ENCODE measurements at regions not wholly inside any gene's neighbourhood (a gene's known extent, or its start where the extent isn't known, plus 50 kb on each side); places are given as distances from the start of the nearest gene placed in this dataset.
"Not testable (repeated sequence)": the region's sequence is repeated elsewhere in the genome, so short reads cannot be mapped to it uniquely, and the experiment has no call there.

DNA sequence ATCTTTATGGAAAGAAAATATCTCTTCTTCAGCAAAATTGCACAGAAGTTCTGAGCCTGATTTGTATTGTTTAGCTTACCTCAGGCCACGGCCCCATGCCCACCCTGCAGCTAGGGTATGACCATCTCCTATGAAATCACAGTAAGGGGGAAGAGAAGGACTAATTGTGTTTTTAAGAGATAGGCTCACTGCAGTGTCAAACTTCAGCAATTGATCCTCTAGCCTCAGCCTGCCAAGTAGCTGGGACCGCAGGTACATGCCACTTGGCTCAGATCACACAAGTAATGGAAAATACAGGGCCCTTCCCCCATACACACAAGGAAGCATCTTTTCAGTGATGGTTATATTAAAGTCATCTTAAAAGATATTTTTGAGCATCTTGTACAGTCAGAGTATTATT, 60.0 kb downstream of the DMAC1 start:
- no peak for FAIRE-seq
- no peak for DNase-seq (ENCODE audit: insufficient read length, low spot score)

DNA sequence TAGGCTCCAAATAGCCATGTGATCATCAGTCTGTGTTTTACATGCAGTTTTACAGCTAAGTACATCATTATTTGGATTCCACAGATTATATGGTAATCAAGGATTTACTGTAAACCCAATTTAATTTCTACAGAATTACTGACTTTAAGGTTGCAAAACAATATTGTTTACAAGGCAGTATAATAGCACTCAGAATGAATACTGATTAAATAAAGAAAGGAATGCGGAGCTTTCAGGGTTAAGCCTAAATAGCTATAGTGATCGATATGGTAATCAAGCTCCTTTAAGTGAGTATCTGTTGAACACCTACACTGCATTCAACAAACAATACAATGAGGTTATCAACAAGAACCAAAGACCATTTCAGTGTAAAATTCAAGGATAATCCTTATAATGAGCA, 64.3 kb downstream of the DMAC1 start:
- FAIRE-seq (no peak), DNase-seq (ENCODE audit: insufficient read length, low spot score) (no peak)

DNA sequence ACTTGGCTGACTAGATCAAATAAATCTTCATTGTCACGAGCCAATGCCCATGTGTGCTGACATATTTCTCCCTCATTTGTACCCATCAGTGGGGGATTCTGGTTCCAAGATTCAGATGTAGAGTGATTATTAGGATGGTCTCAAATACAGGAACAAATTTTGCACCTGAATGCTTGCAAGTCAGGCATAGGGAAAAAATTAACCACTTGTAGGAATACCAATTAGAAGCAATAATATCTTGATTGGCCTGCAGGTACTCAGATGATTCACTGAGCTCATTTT, 69.5 kb downstream of the DMAC1 start:
- DNase-seq (ENCODE audit: insufficient read length, low spot score) (no peak), FAIRE-seq (no peak)

DNA sequence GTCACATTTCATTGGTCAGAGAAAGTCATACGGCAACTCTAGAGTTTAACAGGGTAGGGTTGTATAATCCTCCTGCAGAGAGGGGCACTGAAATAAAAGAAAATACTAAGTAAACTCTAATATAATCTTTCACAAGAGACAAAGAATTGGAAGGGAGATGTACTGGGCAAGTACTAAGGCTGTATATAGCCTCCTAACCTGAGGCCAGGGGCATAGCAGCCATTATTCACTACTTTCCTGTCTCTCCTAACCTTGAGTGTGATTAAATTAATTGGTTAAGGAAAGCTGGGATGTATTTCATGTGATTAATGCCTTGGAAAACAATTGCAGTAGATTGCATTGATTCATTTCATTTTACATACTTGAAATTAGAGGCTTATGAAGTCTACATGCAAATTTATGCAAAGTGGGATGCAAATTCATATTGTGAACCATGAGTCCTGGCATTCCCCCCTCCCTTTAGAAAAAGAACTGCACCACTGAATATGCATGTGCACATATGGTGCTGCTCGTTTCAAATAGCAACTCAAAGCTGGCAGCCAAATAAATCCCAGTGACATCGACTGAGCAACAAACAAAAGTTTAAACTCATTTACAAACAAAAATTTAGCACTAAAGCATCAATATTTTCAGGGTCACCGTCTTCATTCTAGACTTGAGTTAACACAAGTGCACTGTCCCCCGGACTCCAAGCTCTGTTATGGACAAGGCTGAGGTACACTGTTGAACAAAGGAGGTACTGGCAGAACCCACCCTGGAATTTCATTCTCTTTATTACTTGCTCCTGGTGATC, 70.0 kb downstream of the DMAC1 start:
- FAIRE-seq, result no peak
- no peak for DNase-seq (ENCODE audit: insufficient read length, low spot score)

DNA sequence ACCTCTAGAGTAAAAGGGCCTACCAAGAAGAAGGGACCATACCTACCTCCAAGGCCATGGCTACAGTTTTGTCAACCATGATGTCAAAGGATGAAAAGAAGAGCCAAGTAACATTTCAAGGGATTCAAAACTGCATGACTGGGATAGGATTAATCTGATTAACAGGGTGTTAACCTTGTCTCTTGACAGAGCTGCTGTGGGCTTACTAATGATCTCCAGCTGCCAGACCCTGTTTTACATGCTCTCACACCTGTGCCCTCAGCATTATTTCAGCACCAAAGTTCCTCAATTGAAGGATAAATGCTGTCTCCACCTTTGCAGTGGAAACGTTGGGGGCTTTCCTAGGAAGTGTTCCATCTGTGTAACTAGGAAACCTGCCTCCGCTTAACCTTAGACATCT, 78.3 kb downstream of the DMAC1 start:
- DNase-seq (ENCODE audit: insufficient read length, low spot score), result no peak
- no peak for FAIRE-seq

DNA sequence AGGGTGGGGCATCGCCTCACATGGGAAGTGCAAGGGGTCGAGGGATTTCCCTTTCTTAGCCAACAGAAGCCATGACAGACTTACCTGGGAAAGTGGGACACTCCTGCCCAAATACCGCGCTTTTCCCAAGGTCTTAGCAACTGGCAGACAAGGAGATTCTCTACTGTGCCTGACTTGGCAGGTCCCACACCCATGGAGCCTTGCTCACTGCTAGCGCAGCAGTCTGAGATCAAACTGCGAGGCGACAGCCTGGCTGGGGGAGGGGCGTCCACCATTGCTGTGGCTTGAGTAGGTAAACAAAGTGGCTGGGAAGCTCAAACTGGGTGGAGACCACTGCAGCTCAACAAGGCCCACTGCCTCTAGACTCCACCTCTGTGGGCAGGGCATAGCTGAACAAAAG, 86.5 kb downstream of the DMAC1 start:
- DNase-seq (ENCODE audit: insufficient read length, low spot score); FAIRE-seq: not testable (repeated sequence)

DNA sequence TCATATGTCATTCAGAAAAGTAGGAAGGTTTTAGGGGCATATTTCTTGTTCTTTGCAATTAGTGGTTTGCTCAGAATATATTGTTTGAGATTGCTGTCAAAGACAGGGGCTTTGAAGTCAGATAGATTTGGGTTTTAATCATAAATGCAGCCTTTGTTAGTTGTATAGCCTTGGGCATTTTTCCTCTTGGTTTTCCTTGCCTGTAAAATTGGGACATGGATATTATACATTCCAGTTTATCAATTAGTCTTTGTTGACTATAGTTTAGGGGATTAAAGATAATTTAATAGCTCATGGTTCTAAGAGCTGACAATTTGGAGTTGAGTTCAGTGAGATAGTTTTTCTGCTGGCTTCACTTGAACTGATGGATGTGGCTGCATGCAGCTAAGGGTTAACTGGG, 88.9 kb downstream of the DMAC1 start:
- no peak for FAIRE-seq

DNA sequence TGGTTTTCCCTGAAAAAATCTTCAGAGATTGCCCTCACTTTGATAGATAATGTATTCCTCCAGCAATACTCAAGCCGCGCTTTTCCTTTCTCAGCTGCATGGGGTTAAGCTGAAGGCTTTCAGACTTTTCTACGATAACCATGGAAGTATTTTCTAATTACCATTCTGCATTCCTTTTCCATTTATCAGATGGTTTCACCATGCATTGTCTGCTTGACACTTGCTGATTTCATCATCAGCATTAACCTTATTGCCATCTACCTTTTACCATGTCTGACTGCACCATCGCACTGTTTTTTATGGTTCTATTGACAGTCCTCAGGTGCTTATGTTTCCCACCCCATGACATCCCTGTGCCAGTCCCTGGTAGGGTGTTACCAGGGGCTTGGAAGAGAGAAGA, 91.6 kb downstream of the DMAC1 start:
- FAIRE-seq (no peak), DNase-seq (ENCODE audit: insufficient read length, low spot score) (no peak)

More for the DNA sequence above, 88.9 kb downstream of the DMAC1 start:
- DNase-seq (ENCODE audit: insufficient read length, low spot score), result no peak

DNA sequence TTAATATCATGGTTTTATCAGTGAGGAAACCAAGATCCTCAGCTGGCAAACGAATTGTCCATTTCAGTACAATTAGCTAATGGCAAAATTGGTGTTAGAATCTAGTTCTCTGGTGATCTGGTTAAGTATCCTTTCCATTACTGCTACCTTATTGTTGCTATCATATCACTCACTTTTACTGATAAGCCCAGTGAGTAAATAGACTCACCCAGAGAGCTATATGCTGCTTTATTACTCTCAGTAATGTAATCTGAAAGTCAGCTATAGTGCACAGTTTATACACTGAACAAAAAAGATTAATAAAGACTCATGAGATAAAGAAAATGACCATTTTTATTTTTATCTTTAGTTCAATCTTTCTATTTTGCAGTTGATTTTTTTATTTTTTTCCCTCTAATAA, 95.0 kb downstream of the DMAC1 start:
- DNase-seq (ENCODE audit: insufficient read length, low spot score) (no peak), FAIRE-seq (no peak)

DNA sequence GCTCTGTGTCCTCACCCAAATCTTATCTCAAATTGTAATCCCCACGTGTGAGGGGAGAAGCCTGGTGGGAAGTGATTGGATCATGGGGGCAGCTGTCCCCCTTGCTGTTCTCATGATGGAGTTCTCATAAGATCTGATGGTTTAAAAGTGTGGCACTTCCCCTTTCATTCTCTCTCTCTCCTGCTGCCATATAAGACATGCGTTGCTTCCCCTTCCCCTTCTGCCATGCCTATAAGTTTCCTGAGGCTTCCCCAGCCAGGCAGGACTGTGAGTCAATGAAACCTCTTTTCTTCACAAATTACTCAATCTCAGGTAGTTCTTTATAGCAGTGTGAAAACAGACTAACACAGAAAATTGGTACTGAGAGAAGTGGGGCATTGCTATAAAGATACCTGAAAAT, 107.7 kb downstream of the DMAC1 start:
- DNase-seq (ENCODE audit: insufficient read length, low spot score) (no peak), FAIRE-seq (no peak)

DNA sequence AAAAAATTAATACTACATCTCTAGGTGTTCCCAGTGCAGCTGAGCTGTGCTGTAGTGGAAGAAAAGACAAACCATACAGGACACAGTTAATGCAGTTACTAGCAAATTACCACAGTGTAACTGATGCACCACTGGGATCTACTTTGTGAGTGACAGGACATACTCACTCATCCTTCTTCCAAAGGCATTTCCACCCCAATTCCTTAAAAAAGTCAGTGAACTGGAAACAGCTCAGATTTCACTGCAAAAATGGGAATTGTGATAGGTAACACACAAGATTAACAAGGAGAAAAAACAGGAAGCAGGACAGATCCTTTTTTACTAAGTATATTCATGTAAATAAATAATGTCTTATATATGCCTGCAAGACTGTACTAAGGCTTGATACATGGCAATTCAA, 109.6 kb downstream of the DMAC1 start:
- no peak for DNase-seq (ENCODE audit: insufficient read length, low spot score)
- no peak for FAIRE-seq

DNA sequence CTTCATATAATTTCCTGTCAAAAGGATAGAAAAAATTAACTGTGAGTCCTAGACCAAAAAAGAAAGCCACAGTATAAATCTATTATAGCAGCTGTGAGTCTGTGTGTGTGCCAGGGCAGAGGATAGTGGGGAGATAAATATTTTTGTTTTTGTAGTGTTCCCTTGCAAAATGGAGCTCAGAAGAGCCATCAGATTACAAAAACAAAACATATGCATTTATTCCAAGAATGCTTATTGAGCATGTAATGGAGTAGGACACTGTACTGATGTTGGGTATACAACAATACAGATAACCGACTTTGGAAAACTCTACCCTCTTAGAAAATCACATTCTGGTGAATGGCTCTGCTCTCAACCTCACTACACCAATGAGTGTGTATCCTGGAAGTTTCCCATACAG, 111.0 kb downstream of the DMAC1 start:
- no peak for DNase-seq (ENCODE audit: insufficient read length, low spot score)
- FAIRE-seq, result no peak

DNA sequence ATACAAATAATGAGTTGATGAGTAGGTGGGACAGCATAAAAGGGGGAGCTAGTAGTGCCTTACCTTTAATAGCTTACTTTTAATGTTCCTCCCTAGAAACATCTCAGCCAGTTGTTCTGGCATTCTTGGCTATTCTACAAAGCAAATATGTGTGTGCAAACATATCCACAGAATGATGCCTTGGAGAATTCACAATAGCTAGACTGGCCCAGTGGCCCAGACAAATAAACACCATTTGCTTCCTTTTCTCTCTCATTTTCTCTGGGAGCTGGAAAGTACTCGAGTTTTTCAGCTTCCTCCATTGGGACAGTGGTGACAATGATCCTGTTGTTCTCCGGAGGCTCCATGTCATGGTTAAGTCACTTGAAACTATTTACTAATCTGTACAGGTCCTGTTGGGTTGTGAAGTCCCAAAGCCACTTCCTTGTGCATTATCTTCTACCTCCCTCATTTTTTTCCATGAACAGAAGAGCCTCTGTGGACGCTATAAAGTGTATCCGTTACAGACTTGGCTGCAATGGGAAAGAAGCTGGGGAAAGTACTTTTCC, 122.9 kb downstream of the DMAC1 start:
- FAIRE-seq, result no peak
- no peak for DNase-seq (ENCODE audit: insufficient read length, low spot score)

DNA sequence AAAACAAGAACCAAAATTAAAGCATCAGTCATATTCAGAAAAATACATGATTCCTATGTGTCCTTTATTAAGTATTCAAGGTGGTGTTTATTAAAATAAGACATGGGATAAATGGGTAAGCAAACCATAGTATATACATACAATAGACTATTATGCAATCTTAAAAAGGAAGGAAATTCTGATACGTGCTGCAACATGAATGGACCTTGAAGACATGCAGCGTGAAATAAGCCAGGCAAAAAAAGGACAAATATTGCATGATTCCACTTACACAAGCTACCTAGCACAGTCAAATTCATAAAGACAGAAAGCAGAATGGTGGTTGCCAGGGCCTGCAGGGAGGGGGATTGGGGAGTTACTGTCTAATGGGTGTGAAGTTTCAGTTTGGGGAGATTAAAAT, 127.7 kb downstream of the DMAC1 start:
- no peak for DNase-seq (ENCODE audit: insufficient read length, low spot score)
- FAIRE-seq, result no peak

DNA sequence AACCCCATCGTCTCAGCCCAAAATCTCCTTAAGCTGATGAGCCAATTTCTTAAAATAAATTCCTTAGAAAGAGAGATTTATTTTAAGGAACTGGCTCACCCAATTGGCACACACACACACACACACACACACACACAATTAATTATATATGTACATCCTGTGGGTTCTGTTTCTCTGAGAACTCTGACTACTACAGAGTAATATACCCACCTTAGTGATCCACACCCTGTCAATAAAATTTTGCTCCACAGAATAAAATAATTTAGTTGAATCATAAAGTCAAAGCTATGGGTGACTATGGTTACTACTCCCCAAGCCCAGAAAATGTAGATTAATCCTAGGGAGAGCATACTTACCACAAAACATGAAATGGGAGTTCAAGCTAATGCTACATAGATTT, 131.0 kb downstream of the DMAC1 start:
- DNase-seq (ENCODE audit: insufficient read length, low spot score) (no peak), FAIRE-seq (no peak)

DNA sequence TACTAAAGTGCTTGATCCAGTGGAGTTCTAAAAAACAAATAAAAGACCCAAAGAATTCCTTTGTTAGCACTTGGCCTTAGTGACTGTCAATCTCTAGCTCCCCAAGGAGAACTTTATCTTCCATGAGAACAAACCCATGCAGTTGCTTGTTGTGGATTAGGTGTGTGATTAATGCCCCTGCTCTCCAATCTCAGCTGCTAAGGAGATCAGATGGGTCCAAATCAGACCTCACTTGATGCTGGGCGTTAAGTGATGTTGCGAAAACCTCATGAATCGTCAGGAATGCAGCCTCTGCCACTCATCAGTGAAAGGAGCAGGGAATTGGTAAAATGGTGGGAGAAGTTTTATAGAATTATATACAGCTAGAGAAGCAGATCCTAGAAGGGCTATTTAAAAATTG, 133.7 kb downstream of the DMAC1 start:
- DNase-seq (ENCODE audit: insufficient read length, low spot score) (no peak), FAIRE-seq (no peak)

DNA sequence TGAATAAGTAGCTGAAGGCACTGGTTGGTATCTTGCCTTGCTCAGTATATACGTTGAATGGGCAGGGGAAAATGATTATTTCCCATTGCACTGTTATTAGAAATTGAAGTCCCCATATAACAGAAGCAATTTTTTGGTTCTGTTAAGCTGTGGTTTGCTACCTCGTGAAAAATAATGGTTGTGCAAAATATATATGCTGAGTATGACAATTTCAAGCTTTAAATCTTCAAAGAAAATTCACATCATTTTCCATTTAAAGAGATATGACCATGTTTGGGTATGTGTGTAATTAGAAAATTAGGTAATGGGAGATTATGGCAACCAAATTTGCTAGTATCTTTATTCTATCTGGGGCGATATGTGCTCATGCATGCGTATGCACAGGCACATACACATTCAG, 139.8 kb downstream of the DMAC1 start:
- DNase-seq (ENCODE audit: insufficient read length, low spot score) (no peak), FAIRE-seq (no peak)

DNA sequence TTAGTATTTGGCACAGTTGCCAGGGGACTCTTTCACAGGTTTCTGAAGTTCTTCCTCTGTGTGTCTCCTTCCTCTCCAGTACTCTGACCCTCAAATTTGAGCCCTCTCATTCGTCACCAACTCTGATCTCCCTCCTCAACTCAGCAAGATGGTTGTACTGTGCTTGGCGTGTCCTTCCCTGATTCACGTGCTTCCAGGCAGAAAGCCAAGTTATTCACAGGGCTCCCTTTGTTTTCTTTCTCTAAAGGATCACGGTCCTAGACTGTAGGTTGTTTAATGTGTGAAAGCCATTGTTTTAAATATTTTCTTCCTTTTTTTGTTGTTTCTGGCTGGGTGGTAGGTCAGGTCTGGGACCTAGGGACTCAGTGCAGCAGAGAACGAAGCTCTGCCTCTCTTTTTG, 142.9 kb downstream of the DMAC1 start:
- no peak for DNase-seq (ENCODE audit: insufficient read length, low spot score)
- no peak for FAIRE-seq

DNA sequence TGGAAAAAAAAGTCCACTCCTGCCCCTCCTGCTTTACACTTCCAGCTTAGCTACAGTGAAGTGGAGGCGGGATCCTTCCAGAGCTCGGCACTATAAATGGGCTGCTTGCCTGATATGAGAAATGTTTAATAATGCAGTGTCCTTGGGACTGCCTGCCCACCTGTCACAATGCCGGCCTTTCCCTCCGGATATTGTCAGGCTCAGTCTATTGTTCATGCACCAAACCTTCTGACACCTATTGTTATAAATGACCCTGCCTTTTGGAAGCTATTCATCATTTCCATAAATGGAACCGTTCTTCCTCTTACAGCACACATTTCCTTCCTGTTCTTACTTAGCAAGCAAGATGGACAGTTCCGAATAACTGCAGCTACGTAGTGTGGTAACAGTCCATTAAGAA, 146.3 kb downstream of the DMAC1 start:
- FAIRE-seq (no peak), DNase-seq (ENCODE audit: insufficient read length, low spot score) (no peak)

DNA sequence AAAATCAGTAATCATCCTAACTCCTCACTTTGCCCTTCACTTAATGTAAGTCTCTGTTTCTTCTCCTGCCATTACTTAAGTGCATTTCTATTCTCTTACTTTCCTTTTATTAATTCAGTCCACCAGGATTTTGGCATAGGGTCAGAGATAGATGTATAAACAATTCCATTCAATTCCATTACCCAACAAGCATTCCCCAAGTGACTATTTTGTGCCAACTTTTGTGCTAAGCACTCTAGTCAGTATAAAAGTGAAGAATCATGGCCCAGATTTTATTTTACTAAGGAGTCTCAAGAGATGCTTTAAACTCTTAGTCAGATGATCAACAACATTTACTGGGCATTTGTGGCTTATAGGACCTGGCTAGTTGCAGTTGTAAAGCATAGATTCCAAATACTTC, 159.3 kb downstream of the DMAC1 start:
- no peak for FAIRE-seq
- no peak for DNase-seq (ENCODE audit: insufficient read length, low spot score)

DNA sequence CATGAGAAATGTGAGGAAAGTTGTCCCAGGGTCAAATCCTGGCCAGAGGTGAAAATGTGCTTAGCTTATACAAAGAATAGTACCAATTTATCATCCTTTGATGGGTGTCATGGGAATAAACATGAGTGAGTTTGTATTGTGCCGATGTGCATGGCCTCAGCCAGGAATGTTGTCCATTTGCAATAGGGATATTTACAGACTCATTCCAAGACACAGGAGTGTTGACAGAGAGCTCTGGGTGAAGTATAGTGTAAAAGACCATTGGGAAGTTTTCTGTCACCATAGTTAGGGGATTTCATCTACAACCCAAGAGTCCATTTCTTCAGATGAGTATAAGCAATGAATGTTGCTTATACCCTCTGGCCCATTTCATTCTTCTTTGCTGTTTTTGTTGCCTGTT, 160.1 kb downstream of the DMAC1 start:
- FAIRE-seq (no peak), DNase-seq (ENCODE audit: insufficient read length, low spot score) (no peak)

DNA sequence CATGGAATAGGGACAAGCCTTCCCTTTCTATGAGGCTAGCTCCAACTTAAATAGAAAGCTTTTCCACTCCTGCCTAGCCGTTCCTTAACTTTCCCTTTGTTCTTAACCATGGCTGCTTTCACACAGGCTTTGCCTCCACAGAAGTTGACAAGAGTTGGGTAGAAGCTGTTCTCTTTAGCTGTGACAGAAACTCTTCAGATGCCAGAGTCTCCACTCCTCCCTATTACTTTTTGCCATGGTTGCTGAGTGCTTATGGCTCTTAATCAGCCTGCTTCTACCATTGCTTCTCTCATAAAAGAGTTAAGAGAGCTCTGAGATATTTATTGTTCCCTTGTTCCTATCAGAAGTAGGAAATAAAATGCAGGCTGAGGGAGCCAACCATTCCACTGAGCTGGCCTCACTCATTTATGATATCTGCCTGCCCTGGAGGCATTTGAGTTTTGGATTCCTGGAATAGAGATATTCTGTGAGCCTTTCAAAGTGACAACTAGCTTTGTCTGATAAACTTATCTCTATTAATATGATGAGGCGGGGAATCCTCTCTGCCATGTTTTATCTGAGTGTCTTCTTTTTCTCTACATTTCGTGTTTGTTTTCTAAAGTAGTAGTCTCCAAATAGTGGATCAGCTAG, 162.6 kb downstream of the DMAC1 start:
- DNase-seq (ENCODE audit: insufficient read length, low spot score), result no peak
- no peak for FAIRE-seq

DNA sequence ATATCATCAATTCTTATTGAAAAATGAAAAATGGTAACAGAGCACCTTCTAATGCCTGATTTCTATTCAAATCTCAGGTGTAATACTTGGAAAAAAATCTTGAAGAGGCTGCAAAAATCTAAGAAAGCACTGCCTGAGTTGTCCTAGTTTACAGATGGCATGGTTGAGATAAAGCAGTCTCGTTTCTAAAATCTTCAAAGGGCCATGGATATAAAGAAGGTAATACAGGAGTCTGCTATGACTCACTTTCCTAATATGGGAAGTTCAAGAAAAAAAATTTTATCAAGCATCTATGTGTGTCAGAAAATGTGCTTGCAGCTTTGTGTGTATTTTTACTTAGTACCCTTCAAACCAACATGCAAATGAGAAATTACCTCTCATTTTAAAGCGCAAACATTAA, 163.3 kb downstream of the DMAC1 start:
- no peak for FAIRE-seq
- no peak for DNase-seq (ENCODE audit: insufficient read length, low spot score)
